Panc1 (cell line): ENCODE measurements at regions not wholly inside any gene's neighbourhood (a gene's known extent, or its start where the extent isn't known, plus 50 kb on each side); places are given as distances from the start of the nearest gene placed in this dataset.

Source experiments
- POLR2AphosphoS5 ChIP-seq: IDR thresholded peaks from 2 replicates; pipeline ENCODE4 v1.6.1; 2012; ENCODE audit warnings: mild to moderate bottlenecking, low read depth, low read length, moderate library complexity
- SIN3A ChIP-seq: IDR thresholded peaks from 2 replicates; pipeline ENCODE4 v1.6.1; 2012; ENCODE audit warnings: low read depth, mild to moderate bottlenecking, low read length, moderate library complexity, borderline replicate concordance; ENCODE audit not compliant: insufficient read depth
- TCF7L2 ChIP-seq: IDR thresholded peaks from 2 replicates; pipeline ENCODE4 v1.6.1; 2011; ENCODE audit warnings: mild to moderate bottlenecking, low read depth, low read length, inconsistent platforms
- TF ChIP-seq, protein P1 (sequence below): fragments of 450-650 bp; IDR thresholded peaks from 2 replicates; pipeline ENCODE4 v1.5.1; 2017; ENCODE audit warnings: mild to moderate bottlenecking
- TF ChIP-seq, protein P2 (sequence below), 2 experiments: IDR thresholded peaks; 2 replicates each; pipeline ENCODE4 v1.6.1; 2011 to 2012; ENCODE audit warnings: low read depth in 2 of 2, control low read depth in 1 of 2, low read length in 1 of 2, mild to moderate bottlenecking in 1 of 2, moderate library complexity in 1 of 2; ENCODE audit not compliant: insufficient read depth in 1 of 2

DNA sequence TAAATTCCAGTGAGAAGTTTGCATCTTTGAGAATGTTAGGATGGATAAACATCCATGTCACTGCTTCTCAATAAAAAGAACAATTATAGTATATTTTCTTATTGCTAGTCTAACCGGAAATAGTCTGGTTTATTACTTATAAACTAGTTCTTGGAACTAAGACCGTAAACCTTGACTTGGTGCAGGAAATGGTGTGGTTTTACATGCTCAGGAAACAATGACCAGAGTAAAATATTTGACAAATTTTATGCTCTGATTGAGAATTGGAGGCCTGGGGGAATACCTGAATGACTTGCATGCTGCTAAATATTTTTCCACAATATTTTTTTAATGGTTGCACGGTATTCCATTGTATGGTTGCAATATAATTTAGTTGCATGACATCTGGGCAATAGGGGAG lies 76.3 kb downstream of the XCL2 start:
- TF ChIP-seq, protein P1, sequence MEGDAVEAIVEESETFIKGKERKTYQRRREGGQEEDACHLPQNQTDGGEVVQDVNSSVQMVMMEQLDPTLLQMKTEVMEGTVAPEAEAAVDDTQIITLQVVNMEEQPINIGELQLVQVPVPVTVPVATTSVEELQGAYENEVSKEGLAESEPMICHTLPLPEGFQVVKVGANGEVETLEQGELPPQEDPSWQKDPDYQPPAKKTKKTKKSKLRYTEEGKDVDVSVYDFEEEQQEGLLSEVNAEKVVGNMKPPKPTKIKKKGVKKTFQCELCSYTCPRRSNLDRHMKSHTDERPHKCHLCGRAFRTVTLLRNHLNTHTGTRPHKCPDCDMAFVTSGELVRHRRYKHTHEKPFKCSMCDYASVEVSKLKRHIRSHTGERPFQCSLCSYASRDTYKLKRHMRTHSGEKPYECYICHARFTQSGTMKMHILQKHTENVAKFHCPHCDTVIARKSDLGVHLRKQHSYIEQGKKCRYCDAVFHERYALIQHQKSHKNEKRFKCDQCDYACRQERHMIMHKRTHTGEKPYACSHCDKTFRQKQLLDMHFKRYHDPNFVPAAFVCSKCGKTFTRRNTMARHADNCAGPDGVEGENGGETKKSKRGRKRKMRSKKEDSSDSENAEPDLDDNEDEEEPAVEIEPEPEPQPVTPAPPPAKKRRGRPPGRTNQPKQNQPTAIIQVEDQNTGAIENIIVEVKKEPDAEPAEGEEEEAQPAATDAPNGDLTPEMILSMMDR: no peak
- TF ChIP-seq SIN3A (no peak), POLR2AphosphoS5 (no peak), TCF7L2 (no peak)
- TF ChIP-seq, protein P2, sequence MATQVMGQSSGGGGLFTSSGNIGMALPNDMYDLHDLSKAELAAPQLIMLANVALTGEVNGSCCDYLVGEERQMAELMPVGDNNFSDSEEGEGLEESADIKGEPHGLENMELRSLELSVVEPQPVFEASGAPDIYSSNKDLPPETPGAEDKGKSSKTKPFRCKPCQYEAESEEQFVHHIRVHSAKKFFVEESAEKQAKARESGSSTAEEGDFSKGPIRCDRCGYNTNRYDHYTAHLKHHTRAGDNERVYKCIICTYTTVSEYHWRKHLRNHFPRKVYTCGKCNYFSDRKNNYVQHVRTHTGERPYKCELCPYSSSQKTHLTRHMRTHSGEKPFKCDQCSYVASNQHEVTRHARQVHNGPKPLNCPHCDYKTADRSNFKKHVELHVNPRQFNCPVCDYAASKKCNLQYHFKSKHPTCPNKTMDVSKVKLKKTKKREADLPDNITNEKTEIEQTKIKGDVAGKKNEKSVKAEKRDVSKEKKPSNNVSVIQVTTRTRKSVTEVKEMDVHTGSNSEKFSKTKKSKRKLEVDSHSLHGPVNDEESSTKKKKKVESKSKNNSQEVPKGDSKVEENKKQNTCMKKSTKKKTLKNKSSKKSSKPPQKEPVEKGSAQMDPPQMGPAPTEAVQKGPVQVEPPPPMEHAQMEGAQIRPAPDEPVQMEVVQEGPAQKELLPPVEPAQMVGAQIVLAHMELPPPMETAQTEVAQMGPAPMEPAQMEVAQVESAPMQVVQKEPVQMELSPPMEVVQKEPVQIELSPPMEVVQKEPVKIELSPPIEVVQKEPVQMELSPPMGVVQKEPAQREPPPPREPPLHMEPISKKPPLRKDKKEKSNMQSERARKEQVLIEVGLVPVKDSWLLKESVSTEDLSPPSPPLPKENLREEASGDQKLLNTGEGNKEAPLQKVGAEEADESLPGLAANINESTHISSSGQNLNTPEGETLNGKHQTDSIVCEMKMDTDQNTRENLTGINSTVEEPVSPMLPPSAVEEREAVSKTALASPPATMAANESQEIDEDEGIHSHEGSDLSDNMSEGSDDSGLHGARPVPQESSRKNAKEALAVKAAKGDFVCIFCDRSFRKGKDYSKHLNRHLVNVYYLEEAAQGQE (IDR thresholded peaks at IDR 0.05; ENCODE audit: insufficient read depth in 1 of 2, low read depth in 2 of 2, low read length in 1 of 2): no peak
